AG04450 (cell line): ENCODE measurements at regions not wholly inside any gene's neighbourhood (a gene's known extent, or its start where the extent isn't known, plus 50 kb on each side); places are given as distances from the start of the nearest gene placed in this dataset.

Source experiments
- CTCF ChIA-PET: fragments of 300-600, 350-600 bp; formaldehyde crosslinking; extraction: SDS; loops from one replicate; lab custom pipeline; 2022; ENCODE audit warnings: antibody characterized with exemption, inconsistent platforms; lab: Charles Lee
- POLR2A ChIA-PET: fragments of 350-600 bp; formaldehyde crosslinking; extraction: SDS; loops from one replicate; lab custom pipeline; 2021; ENCODE audit warnings: antibody characterized with exemption, inconsistent platforms; lab: Yijun Ruan, JAX
- DNase-seq: peaks from one replicate; pipeline ENCODE4 v3.0.0-alpha.2; 2011; ENCODE audit warnings: low read depth, low spot score
- H3K27ac ChIP-seq: one replicate; pipeline ENCODE4 v1.5.1; 2012; ENCODE audit warnings: low read depth, low read length, control low read depth
- H3K27me3 ChIP-seq: one replicate; pipeline ENCODE4 v1.6.0; 2012; ENCODE audit warnings: low read length; ENCODE audit not compliant: control insufficient read depth, insufficient read depth
- H3K4me3 ChIP-seq: 2 replicates; pipeline ENCODE4 v1.5.1; 2011; ENCODE audit warnings: mild to moderate bottlenecking, low read depth, low read length, control low read depth
- H3K9me3 ChIP-seq: 2 replicates; pipeline ENCODE4 v1.5.1; 2012; ENCODE audit warnings: low read length; ENCODE audit not compliant: control insufficient read depth, insufficient read depth
- TF ChIP-seq, protein P1 (sequence below): IDR thresholded peaks from 2 replicates; pipeline ENCODE4 v1.5.1; 2011; ENCODE audit warnings: low read depth, low read length, control low read depth, inconsistent platforms

DNA sequence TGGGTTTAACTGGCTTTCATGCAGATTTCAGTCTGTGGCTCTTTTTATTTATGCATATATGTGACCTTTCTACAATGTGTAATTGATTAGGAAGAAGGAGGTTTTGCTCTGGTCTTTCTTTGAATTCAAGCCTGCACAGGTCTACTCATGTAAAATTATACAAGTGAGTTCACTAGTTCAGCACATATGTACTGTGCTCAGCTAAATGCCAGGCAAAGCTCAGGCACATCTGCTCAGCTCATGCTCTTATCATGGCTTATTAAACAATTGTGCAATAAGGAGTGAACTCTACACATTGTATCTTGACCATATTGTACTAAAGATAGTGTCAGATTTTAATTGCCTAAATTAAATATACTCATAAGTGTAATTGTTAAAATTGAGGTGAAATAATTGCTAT, 378.4 kb downstream of the ADGRL2 start:
- no peak for DNase-seq
- Histone ChIP-seq H3K27me3 (no peaks in the 10 kb centered on the region), H3K27ac (no peak overlapping the region), H3K4me3 (no peak overlapping the region), H3K9me3 (no peaks in the 10 kb centered on the region)
- TF ChIP-seq, protein P1, sequence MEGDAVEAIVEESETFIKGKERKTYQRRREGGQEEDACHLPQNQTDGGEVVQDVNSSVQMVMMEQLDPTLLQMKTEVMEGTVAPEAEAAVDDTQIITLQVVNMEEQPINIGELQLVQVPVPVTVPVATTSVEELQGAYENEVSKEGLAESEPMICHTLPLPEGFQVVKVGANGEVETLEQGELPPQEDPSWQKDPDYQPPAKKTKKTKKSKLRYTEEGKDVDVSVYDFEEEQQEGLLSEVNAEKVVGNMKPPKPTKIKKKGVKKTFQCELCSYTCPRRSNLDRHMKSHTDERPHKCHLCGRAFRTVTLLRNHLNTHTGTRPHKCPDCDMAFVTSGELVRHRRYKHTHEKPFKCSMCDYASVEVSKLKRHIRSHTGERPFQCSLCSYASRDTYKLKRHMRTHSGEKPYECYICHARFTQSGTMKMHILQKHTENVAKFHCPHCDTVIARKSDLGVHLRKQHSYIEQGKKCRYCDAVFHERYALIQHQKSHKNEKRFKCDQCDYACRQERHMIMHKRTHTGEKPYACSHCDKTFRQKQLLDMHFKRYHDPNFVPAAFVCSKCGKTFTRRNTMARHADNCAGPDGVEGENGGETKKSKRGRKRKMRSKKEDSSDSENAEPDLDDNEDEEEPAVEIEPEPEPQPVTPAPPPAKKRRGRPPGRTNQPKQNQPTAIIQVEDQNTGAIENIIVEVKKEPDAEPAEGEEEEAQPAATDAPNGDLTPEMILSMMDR, result no peak
- POLR2A ChIA-PET, result no interaction called here
- CTCF ChIA-PET, result no interaction called here

DNA sequence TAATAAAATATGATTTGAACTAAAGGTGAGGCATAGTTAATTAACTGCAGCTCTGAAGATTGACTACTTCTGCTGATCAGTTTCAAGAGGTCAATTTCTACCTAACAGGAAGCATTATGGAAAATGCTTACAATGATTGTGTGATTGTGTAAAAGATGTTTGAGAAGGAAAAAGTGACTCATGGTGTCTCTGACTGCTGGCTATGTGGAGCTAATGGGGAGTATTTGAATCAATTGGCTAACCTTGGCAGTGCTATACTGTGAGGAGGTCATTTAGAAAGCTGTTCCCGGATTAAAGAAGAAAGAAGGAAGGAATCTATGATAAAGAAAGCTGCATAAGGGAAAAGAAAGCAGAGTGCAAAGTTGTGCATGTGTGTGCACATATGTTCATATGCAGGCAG, 376.5 kb downstream of the ADGRL2 start:
- TF ChIP-seq, protein P1, result no peak
- H3K27ac ChIP-seq, result no peak overlapping the region
- DNase-seq, result no peak
- no peak overlapping the region for H3K4me3 ChIP-seq
- ChIA-PET POLR2A (no interaction called here), CTCF (no interaction called here)
- H3K27me3 ChIP-seq, result no peaks in the 10 kb centered on the region
- H3K9me3 ChIP-seq, result no peaks in the 10 kb centered on the region

DNA sequence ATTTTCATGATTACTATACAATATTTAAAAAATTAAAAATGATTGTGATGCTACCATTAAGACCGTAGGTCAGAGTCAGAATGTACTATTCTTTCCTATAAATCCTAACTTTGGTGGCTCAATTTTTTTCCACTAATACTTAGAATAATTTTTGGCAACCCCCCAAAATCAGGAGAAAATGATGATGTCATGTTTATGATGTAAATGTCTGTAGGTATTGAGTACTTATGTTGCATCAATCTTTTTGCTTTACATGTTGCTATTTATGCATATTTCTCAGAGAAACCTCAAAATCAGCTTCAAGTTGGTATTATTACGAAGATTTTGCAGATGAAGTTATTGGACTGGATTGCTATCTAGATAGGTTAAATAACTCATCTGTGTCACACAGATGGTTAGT, 371.2 kb downstream of the ADGRL2 start:
- CTCF ChIA-PET, result no interaction called here
- TF ChIP-seq, protein P1, result no peak
- H3K27ac ChIP-seq, result no peak overlapping the region
- H3K4me3 ChIP-seq, result no peak overlapping the region
- no peaks in the 10 kb centered on the region for H3K27me3 ChIP-seq
- no peak for DNase-seq
- no peaks in the 10 kb centered on the region for H3K9me3 ChIP-seq
- POLR2A ChIA-PET, result no interaction called here

DNA sequence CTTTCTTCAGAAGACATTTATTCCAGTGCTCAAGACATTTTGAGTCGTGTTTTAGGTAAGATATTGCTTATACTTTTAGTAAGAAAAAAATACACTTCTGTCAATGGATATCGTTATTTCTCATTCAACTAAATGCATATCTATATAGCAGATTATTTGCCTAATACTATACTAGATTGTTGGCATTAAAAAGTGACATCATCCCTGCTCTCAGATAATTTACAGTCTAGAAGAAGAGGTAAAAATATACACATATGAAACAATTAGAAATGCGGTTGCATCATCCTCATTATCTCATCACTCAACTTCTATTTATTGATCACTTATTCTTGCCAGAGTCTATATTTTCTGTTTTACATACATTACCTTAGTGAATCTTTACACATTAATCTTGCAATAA, 367.7 kb downstream of the ADGRL2 start:
- no peak overlapping the region for H3K4me3 ChIP-seq
- H3K9me3 ChIP-seq, result no peaks in the 10 kb centered on the region
- TF ChIP-seq, protein P1, result no peak
- ChIA-PET POLR2A (no interaction called here), CTCF (no interaction called here)
- no peak for DNase-seq
- no peak overlapping the region for H3K27ac ChIP-seq
- H3K27me3 ChIP-seq, result no peaks in the 10 kb centered on the region

DNA sequence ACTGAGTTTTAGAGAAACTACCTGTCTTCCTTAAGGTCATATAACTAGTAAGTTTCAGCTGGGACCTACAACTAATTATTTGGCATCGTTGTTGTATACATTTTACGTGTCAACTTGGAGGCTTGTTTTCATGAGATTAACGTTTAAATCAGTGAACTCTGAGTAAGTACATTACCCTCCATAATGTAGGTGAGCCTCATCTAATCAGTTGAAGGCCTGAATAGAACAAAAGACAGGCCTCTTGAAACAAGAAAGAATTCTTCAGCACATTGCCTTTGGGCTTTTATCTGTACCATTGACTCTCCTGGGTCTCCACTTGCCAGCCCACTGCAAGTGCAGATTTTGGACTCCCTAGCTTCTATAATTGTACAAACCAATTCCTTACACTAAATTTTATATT, 364.6 kb downstream of the ADGRL2 start:
- H3K9me3 ChIP-seq, result no peaks in the 10 kb centered on the region
- H3K27me3 ChIP-seq, result no peaks in the 10 kb centered on the region
- DNase-seq, result no peak
- TF ChIP-seq, protein P1, result no peak
- CTCF ChIA-PET, result no interaction called here
- no peak overlapping the region for H3K27ac ChIP-seq
- POLR2A ChIA-PET, result no interaction called here
- no peak overlapping the region for H3K4me3 ChIP-seq
